Tibial artery (tissue), 4 donors: ENCODE measurements at regions not wholly inside any gene's neighbourhood (a gene's known extent, or its start where the extent isn't known, plus 50 kb on each side); places are given as distances from the start of the nearest gene placed in this dataset.

Experiments used
- DNase-seq, 2 donors: peaks; one replicate each; pipeline ENCODE4 v3.0.0-alpha.2; 2019
- H3K27ac ChIP-seq, 2 donors: fragments of 200-600 bp; sonication (generic) in 1 of 2; 1 replicate in 1 of 2; 2 replicates in 1 of 2; pipeline ENCODE4 v1.5.1; 2018 to 2019; ENCODE audit warnings: mild to moderate bottlenecking in 1 of 2
- H3K27me3 ChIP-seq, 2 donors: fragments of 200-600 bp; sonication (generic) in 1 of 2; one replicate each; pipeline versions ENCODE4 v1.5.1 to v1.6.0; 2016 to 2019
- H3K36me3 ChIP-seq, 3 donors: fragments of 200-600 bp; sonication (generic) in 2 of 3; one replicate each; pipeline ENCODE4 v1.5.1; 2016 to 2019; ENCODE audit warnings: mild to moderate bottlenecking in 2 of 3
- H3K4me1 ChIP-seq, 4 donors: fragments of 200-600 bp; sonication (generic) in 2 of 4; 1 replicate in 3 of 4; 2 replicates in 1 of 4; pipeline ENCODE4 v1.5.1; 2016 to 2019
- H3K4me3 ChIP-seq, 2 donors: fragments of 200-600 bp; sonication (generic) in 1 of 2; 1 replicate in 1 of 2; 2 replicates in 1 of 2; pipeline ENCODE4 v1.5.1; 2018 to 2019; ENCODE audit warnings: mild to moderate bottlenecking in 2 of 2
- H3K9me3 ChIP-seq, 3 donors: fragments of 200-600 bp; sonication (generic) in 1 of 3; one replicate each; pipeline ENCODE4 v1.5.1; 2016 to 2019
- intact Hi-C: fragments of 100-400 bp; cut with DNase I; formaldehyde crosslinking; loops from one replicate; pipeline ENCODE4 v1.15.0; 2023; ENCODE audit warnings: low total_unique reads
- TF ChIP-seq, protein P1 (sequence below), 2 experiments: fragments of 200-600 bp in 1 of 2; fragments of 450-650 bp in 1 of 2; IDR thresholded peaks; one replicate each; pipeline ENCODE4 v1.5.1; 2017 to 2019; ENCODE audit warnings: antibody characterized with exemption in 2 of 2, mild to moderate bottlenecking in 1 of 2, moderate library complexity in 1 of 2

DNA sequence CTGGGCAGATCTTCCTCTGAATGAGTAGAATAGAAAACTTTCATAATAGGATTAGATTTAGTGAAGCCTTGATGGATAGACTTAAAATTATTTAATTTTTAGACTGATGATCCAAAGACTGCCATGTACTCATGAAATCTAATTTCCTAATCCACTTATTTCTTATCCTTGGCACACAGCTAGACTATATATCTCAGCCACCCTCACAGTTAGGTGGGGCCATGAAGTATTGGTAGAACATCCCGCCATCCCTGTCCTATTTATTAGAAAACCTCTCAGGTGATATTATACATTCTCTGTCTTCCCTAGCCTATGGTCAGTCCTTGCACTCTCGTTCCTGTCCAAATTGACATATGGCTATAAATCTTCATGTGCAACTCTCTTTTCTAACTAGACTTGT, 110.9 kb downstream of the FAM170A start:
- no peak overlapping the region for H3K4me3 ChIP-seq
- H3K36me3 ChIP-seq = no peaks in the 10 kb centered on the region
- no peak for DNase-seq
- no peaks in the 10 kb centered on the region for H3K4me1 ChIP-seq
- intact Hi-C loops = no loop called here
- no peaks in the 10 kb centered on the region for H3K27me3 ChIP-seq
- TF ChIP-seq, protein P1, sequence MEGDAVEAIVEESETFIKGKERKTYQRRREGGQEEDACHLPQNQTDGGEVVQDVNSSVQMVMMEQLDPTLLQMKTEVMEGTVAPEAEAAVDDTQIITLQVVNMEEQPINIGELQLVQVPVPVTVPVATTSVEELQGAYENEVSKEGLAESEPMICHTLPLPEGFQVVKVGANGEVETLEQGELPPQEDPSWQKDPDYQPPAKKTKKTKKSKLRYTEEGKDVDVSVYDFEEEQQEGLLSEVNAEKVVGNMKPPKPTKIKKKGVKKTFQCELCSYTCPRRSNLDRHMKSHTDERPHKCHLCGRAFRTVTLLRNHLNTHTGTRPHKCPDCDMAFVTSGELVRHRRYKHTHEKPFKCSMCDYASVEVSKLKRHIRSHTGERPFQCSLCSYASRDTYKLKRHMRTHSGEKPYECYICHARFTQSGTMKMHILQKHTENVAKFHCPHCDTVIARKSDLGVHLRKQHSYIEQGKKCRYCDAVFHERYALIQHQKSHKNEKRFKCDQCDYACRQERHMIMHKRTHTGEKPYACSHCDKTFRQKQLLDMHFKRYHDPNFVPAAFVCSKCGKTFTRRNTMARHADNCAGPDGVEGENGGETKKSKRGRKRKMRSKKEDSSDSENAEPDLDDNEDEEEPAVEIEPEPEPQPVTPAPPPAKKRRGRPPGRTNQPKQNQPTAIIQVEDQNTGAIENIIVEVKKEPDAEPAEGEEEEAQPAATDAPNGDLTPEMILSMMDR (IDR thresholded peaks at IDR 0.05) = no peak
- no peaks in the 10 kb centered on the region for H3K9me3 ChIP-seq
- no peak overlapping the region for H3K27ac ChIP-seq

DNA sequence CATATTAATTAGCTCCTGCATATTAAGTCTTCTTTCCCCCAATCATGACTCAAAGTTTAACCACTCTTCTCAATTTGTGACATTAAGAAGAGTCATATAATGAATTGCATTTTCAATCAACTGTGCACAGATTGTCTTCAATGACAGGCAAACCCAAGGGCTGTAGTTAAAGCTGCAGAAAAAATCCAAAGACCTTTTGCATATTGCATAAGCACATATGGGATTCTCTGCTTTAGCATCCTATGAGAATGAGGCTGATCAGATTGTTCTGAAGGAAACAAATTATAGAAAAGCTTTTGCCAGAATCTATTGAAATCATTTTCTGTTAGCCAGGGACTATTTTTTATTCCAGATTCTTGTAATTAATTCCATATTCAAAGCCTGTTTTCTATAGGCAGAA, 112.3 kb downstream of the FAM170A start:
- Histone ChIP-seq H3K4me1 (no peaks in the 10 kb centered on the region), H3K9me3 (no peaks in the 10 kb centered on the region), H3K4me3 (no peak overlapping the region), H3K27ac (no peak overlapping the region), H3K27me3 (no peaks in the 10 kb centered on the region), H3K36me3 (no peaks in the 10 kb centered on the region)
- intact Hi-C loops = no loop called here
- TF ChIP-seq, protein P1 (IDR thresholded peaks at IDR 0.05) = no peak
- no peak for DNase-seq

DNA sequence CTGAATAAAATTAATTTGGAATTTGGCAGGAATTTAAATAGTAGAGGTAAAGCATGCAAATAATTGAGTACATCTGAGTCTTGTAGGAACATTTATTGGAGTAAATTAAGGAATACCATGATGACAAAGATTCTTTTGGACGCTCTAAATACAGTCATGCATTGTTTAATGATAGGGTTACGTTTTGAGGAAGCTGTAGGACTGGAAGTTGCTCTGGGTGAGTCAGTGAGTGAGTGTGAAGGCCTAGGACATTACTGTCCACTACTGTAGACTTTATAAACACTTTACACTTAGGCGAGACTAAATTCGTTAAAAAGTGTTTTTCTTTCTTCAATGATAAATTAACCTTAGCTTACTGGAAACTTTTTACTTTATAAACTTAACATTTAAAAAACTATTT, 113.0 kb downstream of the FAM170A start:
- no peaks in the 10 kb centered on the region for H3K4me1 ChIP-seq
- intact Hi-C loops = no loop called here
- H3K27ac ChIP-seq = no peak overlapping the region
- no peaks in the 10 kb centered on the region for H3K36me3 ChIP-seq
- H3K4me3 ChIP-seq = no peak overlapping the region
- no peak for DNase-seq
- H3K9me3 ChIP-seq = no peaks in the 10 kb centered on the region
- TF ChIP-seq, protein P1 (IDR thresholded peaks at IDR 0.05) = no peak
- no peaks in the 10 kb centered on the region for H3K27me3 ChIP-seq

DNA sequence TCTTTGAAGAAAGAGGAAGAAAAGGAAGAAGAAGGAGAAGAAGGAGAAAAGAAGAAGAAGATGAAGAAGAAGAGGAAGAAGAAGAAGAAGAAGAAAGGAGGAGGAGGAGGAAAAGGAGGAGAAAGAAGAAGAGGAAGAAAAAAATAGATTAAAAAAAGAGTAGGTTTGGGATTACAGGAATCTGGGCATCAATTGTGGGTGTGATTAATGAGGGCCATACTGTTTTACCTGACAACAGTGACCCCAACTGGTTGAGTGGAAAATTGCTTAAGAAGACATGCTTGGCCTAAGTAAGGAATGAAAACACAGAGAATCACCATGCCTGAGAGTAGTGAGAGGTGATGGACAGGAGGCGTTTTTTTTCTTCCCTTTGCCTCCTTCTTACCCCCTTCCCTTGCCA, 114.6 kb downstream of the FAM170A start:
- intact Hi-C loops = no loop called here
- Histone ChIP-seq H3K4me1 (no peaks in the 10 kb centered on the region), H3K27me3 (no peaks in the 10 kb centered on the region), H3K4me3 (no peak overlapping the region), H3K9me3 (no peaks in the 10 kb centered on the region), H3K27ac (no peak overlapping the region), H3K36me3 (no peaks in the 10 kb centered on the region)
- TF ChIP-seq, protein P1 (IDR thresholded peaks at IDR 0.05) = no peak
- DNase-seq = no peak

DNA sequence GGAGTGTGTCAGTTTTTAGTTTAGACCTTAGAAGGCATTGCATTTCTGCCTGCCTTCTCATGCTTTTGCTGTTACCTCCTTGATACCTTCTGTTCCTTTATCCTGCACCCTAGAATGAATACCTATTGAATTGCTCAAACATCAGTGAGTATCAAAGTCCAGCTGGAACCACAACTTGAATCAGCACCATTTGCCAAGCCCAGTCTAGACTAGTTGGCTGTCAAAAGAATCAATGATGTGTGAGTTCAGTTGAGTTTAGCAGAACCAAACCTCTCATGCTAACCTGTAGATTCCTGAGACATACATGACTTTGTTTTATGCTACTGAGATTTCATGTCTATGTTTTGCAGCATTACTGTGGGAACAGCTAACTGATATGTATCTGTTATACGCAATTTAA, 116.6 kb downstream of the FAM170A start:
- Histone ChIP-seq H3K4me1 (no peaks in the 10 kb centered on the region), H3K27me3 (no peaks in the 10 kb centered on the region), H3K4me3 (no peak overlapping the region), H3K9me3 (no peaks in the 10 kb centered on the region), H3K27ac (no peak overlapping the region), H3K36me3 (no peaks in the 10 kb centered on the region)
- TF ChIP-seq, protein P1 (IDR thresholded peaks at IDR 0.05) = no peak
- no peak for DNase-seq
- intact Hi-C loops = no loop called here

DNA sequence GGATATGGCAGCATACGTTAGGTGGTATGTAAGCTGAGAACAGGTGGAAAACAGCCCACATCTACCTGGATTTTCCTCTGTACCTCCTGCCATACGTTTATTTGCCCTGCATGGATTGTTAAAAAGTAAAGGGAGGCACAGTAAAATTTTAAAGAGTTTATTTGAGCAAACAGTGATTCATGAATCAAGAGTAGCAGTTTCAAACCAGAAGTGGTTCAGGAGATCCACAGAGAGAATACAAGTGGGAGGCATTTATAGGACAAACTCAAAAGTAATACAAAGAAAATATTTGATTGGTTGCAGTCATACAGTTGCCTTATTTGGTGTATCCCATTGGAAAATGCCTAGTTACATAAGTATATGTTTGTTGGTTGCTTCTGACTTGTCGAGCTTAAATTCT, 117.6 kb downstream of the FAM170A start:
- no peak for DNase-seq
- no peaks in the 10 kb centered on the region for H3K36me3 ChIP-seq
- no peaks in the 10 kb centered on the region for H3K9me3 ChIP-seq
- intact Hi-C loops = no loop called here
- H3K4me1 ChIP-seq = no peaks in the 10 kb centered on the region
- no peak overlapping the region for H3K27ac ChIP-seq
- no peaks in the 10 kb centered on the region for H3K27me3 ChIP-seq
- H3K4me3 ChIP-seq = no peak overlapping the region
- TF ChIP-seq, protein P1 (IDR thresholded peaks at IDR 0.05) = no peak
